Prostate gland (tissue), 2 donors: ENCODE measurements at regions not wholly inside any gene's neighbourhood (a gene's known extent, or its start where the extent isn't known, plus 50 kb on each side); places are given as distances from the start of the nearest gene placed in this dataset.

Experiments
- DNase-seq: peaks from one replicate; pipeline ENCODE4 v3.0.0-alpha.2; 2019; ENCODE audit warnings: low spot score
- H3K27ac ChIP-seq, 2 donors: fragments of 200-600 bp; sonication (generic); 2 replicates each; pipeline ENCODE4 v1.5.1; 2017 to 2019
- H3K27me3 ChIP-seq: fragments of 200-600 bp; sonication (generic); replicated peaks from 2 replicates; pipeline ENCODE4 v1.5.1; 2019; ENCODE audit not compliant: insufficient read depth
- H3K36me3 ChIP-seq, 2 donors: fragments of 200-600 bp; sonication (generic); 1 replicate in 1 of 2; 2 replicates in 1 of 2; pipeline versions ENCODE4 v1.5.1 to v1.8.1; 2017 to 2019
- H3K4me1 ChIP-seq: fragments of 200-600 bp; sonication (generic); replicated peaks from 2 replicates; pipeline ENCODE4 v1.5.1; 2019
- H3K4me3 ChIP-seq, 2 donors: fragments of 200-600 bp; sonication (generic); 2 replicates each; pipeline ENCODE4 v1.5.1; 2017 to 2019
- H3K9me3 ChIP-seq: fragments of 200-600 bp; sonication (generic); 2 replicates; pipeline ENCODE4 v1.5.1; 2017
- POLR2A ChIP-seq: fragments of 450-650 bp; IDR thresholded peaks from one replicate; pipeline ENCODE4 v1.6.1; 2016; ENCODE audit warnings: antibody characterized with exemption, mild to moderate bottlenecking
- POLR2AphosphoS5 ChIP-seq: sonication (generic); formaldehyde crosslinking; IDR thresholded peaks from one replicate; pipeline ENCODE4 v1.6.1; 2017; ENCODE audit warnings: antibody characterized with exemption
- WGBS: methylation state at CpG from one replicate; pipeline ENCODE4 v1.1.5; 2018; 5-methylcytosine and 5-hydroxymethylcytosine counted together
- intact Hi-C: fragments of 100-400 bp; cut with DNase I; formaldehyde crosslinking; loops from one replicate; pipeline ENCODE4 v1.14.2; 2022
- TF ChIP-seq, protein P1 (sequence below), 4 experiments: fragments of 200-600 bp in 2 of 4; fragments of 450-650 bp in 2 of 4; sonication (generic) in 2 of 4; IDR thresholded peaks; 1 replicate in 3 of 4; 2 replicates in 1 of 4; pipeline ENCODE4 v1.5.1; 2016 to 2019; ENCODE audit warnings: antibody characterized with exemption in 4 of 4, mild to moderate bottlenecking in 2 of 4, moderate library complexity in 2 of 4

DNA sequence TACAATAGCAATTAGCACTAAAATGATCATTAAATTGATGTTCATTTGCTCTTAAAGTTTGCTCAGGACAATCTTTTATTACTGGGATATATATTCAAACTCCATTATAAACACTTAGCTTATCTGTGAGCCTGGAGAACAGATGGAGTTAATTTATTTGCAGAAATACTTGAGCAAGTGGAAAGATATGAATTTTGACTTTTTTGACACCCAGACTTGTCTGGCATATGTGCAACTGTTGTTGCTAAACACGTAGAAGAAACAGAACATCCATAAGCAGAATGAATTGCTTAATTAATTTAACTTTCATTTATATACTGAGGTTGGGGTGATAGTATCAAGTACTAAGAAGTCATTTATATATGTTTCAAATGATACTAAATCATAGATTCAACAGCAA, 820.7 kb upstream of the TYRP1 start:
- intact Hi-C loops, result no loop called here
- 67% methylated on average over 1 of the region's 1 CpG for WGBS
- H3K9me3 ChIP-seq, result no peaks in the 10 kb centered on the region
- no peaks in the 10 kb centered on the region for H3K27me3 ChIP-seq
- H3K4me3 ChIP-seq, result no peak overlapping the region
- no peak overlapping the region for H3K27ac ChIP-seq
- TF ChIP-seq, protein P1, sequence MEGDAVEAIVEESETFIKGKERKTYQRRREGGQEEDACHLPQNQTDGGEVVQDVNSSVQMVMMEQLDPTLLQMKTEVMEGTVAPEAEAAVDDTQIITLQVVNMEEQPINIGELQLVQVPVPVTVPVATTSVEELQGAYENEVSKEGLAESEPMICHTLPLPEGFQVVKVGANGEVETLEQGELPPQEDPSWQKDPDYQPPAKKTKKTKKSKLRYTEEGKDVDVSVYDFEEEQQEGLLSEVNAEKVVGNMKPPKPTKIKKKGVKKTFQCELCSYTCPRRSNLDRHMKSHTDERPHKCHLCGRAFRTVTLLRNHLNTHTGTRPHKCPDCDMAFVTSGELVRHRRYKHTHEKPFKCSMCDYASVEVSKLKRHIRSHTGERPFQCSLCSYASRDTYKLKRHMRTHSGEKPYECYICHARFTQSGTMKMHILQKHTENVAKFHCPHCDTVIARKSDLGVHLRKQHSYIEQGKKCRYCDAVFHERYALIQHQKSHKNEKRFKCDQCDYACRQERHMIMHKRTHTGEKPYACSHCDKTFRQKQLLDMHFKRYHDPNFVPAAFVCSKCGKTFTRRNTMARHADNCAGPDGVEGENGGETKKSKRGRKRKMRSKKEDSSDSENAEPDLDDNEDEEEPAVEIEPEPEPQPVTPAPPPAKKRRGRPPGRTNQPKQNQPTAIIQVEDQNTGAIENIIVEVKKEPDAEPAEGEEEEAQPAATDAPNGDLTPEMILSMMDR (IDR thresholded peaks at IDR 0.05), result no peak
- TF ChIP-seq POLR2A, result no peak
- no peak for TF ChIP-seq POLR2AphosphoS5
- DNase-seq, result no peak
- no peaks in the 10 kb centered on the region for H3K36me3 ChIP-seq
- no peaks in the 10 kb centered on the region for H3K4me1 ChIP-seq

DNA sequence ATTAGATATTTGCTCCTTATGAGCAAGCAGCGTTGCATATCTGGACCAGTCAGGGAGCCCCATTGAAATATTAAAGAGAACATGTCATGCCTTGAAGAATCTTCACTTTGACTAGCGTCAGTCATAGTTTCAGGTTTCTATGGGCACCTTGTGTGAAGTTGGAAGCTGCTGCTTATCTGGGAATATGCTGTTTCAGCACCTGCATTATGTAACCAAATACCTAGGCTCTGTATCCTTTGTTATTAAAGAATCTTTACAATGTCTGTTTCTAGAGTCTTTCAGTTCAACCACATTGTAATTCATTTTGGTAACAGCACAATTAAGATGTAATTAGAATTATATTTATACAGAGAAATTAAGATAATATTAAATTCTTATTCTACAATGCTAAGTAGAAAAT, 818.8 kb upstream of the TYRP1 start:
- 83% methylated on average over 2 of the region's 2 CpGs for WGBS
- DNase-seq, result no peak
- H3K4me1 ChIP-seq, result no peaks in the 10 kb centered on the region
- no peaks in the 10 kb centered on the region for H3K27me3 ChIP-seq
- no peak overlapping the region for H3K4me3 ChIP-seq
- no peak overlapping the region for H3K27ac ChIP-seq
- H3K36me3 ChIP-seq, result no peaks in the 10 kb centered on the region
- TF ChIP-seq POLR2A (no peak), POLR2AphosphoS5 (no peak)
- TF ChIP-seq, protein P1 (IDR thresholded peaks at IDR 0.05), result no peak
- no peaks in the 10 kb centered on the region for H3K9me3 ChIP-seq
- intact Hi-C loops, result no loop called here

DNA sequence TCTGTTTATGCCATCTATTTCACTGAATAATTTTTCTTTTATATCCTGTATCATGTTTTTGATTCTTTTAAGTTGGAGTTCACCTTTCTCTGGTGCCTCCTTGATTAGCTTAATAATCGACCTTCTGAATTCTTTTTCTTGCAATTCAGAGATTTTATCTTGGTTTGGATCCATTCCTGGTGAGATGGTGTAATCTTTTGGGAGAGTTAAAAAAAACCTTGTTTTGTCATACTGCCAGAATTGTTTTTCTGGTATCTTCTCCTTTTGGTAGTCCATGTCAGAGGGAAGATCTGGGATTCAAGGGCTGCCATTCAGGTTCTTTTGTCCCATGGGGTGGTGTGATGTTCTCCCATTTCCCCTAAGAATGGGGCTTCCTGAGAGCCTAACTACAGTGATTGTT, 800.8 kb upstream of the TYRP1 start:
- DNase-seq, result no peak
- no peaks in the 10 kb centered on the region for H3K9me3 ChIP-seq
- intact Hi-C loops, result no loop called here
- no peak overlapping the region for H3K27ac ChIP-seq
- H3K4me1 ChIP-seq, result no peaks in the 10 kb centered on the region
- no peak for TF ChIP-seq POLR2A
- no peak for TF ChIP-seq POLR2AphosphoS5
- TF ChIP-seq, protein P1 (IDR thresholded peaks at IDR 0.05), result no peak
- WGBS, result 39% methylated on average over 1 of the region's 1 CpG
- H3K27me3 ChIP-seq, result no peaks in the 10 kb centered on the region
- no peak overlapping the region for H3K4me3 ChIP-seq
- no peaks in the 10 kb centered on the region for H3K36me3 ChIP-seq

DNA sequence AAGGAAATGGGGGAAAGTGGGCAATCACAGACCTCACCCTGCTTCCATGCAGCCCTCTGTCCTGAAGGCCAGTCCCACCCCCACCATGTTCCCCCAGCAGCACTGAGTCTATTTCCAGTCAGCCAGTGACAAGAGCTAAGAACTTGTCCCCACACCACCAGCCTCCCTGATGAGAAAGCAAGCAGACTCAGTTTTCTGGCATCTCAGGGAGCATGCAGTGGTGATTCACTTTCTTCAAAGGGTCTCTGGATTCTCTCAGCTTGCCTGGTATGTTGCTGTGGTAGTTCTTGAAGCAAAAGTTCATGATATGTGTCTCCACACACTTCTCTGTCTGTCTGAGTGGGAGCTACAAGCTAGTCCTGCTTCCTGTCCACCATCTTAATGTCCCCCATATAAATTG, 799.9 kb upstream of the TYRP1 start:
- H3K27ac ChIP-seq, result no peak overlapping the region
- intact Hi-C loops, result no loop called here
- no peaks in the 10 kb centered on the region for H3K4me1 ChIP-seq
- DNase-seq, result no peak
- TF ChIP-seq POLR2AphosphoS5, result no peak
- no peak for TF ChIP-seq POLR2A
- TF ChIP-seq, protein P1 (IDR thresholded peaks at IDR 0.05), result no peak
- no peak overlapping the region for H3K4me3 ChIP-seq
- no peaks in the 10 kb centered on the region for H3K9me3 ChIP-seq
- H3K36me3 ChIP-seq, result no peaks in the 10 kb centered on the region
- H3K27me3 ChIP-seq, result no peaks in the 10 kb centered on the region

DNA sequence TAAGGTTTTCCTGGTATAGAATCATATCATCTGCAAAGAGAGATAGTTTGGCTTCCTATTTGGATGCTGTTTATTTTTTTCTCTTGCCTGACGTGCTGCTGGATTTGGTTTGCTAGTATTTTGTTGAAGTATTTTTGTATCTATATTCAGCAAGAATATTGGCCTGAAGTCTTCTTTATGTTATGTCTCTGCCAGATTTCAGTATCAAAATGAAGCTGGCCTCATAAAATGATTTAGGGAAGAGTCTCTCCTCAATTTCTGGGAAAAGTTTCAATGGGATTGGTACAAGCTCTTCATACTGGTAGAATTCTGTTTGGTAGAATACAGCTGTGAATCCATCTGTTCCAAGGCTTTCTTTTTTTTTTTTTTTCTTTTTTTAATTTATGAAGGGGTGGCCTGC, 799.0 kb upstream of the TYRP1 start:
- H3K27me3 ChIP-seq, result no peaks in the 10 kb centered on the region
- intact Hi-C loops, result no loop called here
- no peak overlapping the region for H3K27ac ChIP-seq
- H3K36me3 ChIP-seq, result no peaks in the 10 kb centered on the region
- DNase-seq, result no peak
- TF ChIP-seq POLR2A (no peak), POLR2AphosphoS5 (no peak)
- TF ChIP-seq, protein P1 (IDR thresholded peaks at IDR 0.05), result no peak
- H3K4me3 ChIP-seq, result no peak overlapping the region
- H3K9me3 ChIP-seq, result no peaks in the 10 kb centered on the region
- 74% methylated on average over 1 of the region's 1 CpG for WGBS
- no peaks in the 10 kb centered on the region for H3K4me1 ChIP-seq
